ENCODE measurements at regions not wholly inside any gene's neighbourhood (a gene's known extent, or its start where the extent isn't known, plus 50 kb on each side); places are given as distances from the start of the nearest gene placed in this dataset.

- DNase-seq (ENCODE audit: extremely low spot score) = no peak
Observed at GRCh38 chr4:131531087-131531486, 1618.0 kb upstream of the PCDH10 start.

DNA sequence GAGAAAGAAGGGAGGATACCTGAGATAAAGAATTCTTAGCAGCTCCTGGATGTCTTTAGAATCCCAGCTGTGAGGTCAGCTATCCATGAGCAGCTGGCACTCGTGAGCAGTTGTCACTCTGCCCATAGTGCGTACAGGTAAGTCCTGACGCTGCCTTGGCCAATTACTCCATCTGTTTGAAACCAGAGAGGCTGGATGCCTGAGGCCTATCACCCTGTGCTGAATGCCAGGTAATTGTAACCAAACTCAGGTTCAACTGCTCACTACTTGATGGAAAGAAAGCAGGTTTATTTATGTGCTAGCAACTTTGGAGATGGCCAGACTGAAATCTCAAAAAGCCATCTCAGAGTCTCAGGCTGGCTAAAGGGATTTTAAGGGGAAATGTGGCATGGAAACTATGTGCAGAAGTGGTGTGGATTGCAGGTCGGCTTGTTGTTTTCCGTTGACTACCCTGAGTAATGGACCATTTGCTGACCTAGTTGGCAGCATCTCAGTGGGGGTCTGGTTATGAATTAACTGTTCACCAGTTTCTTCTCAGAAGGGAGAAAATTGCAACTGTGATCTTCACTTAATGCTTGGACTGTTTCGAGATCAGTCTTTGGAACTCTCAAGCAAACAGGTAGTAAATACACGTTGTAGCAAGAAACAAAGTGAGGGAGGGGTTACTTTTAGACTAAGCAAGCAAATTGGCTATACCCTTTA is 1614.0 kb upstream of the PCDH10 start:
- DNase-seq (ENCODE audit: extremely low spot score) = no peak

More at GRCh38 chr4:131531087-131531486, 1618.0 kb upstream of the PCDH10 start:
- TF ChIP-seq, protein P1, sequence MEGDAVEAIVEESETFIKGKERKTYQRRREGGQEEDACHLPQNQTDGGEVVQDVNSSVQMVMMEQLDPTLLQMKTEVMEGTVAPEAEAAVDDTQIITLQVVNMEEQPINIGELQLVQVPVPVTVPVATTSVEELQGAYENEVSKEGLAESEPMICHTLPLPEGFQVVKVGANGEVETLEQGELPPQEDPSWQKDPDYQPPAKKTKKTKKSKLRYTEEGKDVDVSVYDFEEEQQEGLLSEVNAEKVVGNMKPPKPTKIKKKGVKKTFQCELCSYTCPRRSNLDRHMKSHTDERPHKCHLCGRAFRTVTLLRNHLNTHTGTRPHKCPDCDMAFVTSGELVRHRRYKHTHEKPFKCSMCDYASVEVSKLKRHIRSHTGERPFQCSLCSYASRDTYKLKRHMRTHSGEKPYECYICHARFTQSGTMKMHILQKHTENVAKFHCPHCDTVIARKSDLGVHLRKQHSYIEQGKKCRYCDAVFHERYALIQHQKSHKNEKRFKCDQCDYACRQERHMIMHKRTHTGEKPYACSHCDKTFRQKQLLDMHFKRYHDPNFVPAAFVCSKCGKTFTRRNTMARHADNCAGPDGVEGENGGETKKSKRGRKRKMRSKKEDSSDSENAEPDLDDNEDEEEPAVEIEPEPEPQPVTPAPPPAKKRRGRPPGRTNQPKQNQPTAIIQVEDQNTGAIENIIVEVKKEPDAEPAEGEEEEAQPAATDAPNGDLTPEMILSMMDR (IDR thresholded peaks at IDR 0.05; ENCODE audit: control extremely low read depth, extremely low read depth, low read depth, missing control alignments) = no peak
- ChIA-PET CTCF (interaction anchor here (2.1 kb wide), 1 partner anchor 14 kb away, joined by 8 read pairs; no protein-coding TSS in a partner anchor), POLR2A (no interaction called here)

DNA sequence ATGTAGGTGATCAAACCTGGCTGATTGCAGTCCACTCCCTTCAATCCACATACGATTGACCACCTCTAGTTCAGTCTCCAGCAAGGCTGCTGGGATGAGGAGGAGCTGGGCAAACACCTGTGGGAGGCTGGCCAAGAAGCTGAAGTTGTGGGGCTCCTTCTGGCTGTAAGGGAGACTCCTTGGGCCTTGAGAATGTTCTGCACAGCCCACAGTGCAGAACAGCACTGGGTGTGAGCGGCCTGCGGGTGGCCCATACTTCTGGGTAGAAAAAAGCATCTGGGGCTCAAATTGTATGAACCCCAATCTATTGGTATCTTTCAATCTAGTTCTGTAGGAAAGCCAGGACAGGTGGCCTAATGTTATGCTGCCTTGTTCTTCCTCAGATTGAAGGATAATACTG is 1608.8 kb upstream of the PCDH10 start:
- POLR2A ChIA-PET = no interaction called here
- CTCF ChIA-PET = no interaction called here

More for the DNA sequence above, 1614.0 kb upstream of the PCDH10 start:
- TF ChIP-seq, protein P1 (IDR thresholded peaks at IDR 0.05; ENCODE audit: control extremely low read depth, extremely low read depth, low read depth, missing control alignments) = no peak
- CTCF ChIA-PET = interaction anchor here (1.0 to 1.8 kb wide), 3 partner anchors 13 to 23 kb away, joined by 3 to 5 read pairs (median 3); no protein-coding TSS in a partner anchor
- POLR2A ChIA-PET = no interaction called here

GRCh38 chr4:131547506-131547981 is 1601.5 kb upstream of the PCDH10 start:
- ChIA-PET CTCF (interaction anchor here (1.4 to 1.6 kb wide), 4 partner anchors 8 to 21 kb away, joined by 4 to 5 read pairs (median 4); no protein-coding TSS in a partner anchor), POLR2A (no interaction called here)
- no peak for DNase-seq (ENCODE audit: extremely low spot score)
- TF ChIP-seq, protein P1 (IDR thresholded peaks at IDR 0.05; ENCODE audit: control extremely low read depth, extremely low read depth, low read depth, missing control alignments) = no peak

More for the DNA sequence above, 1608.8 kb upstream of the PCDH10 start:
- DNase-seq (ENCODE audit: extremely low spot score) = no peak
- TF ChIP-seq, protein P1 (IDR thresholded peaks at IDR 0.05; ENCODE audit: control extremely low read depth, extremely low read depth, low read depth, missing control alignments) = no peak

- TF ChIP-seq, protein P1 (IDR thresholded peaks at IDR 0.05; ENCODE audit: control extremely low read depth, extremely low read depth, low read depth, missing control alignments) = no peak
- no peak for DNase-seq (ENCODE audit: extremely low spot score)
- CTCF ChIA-PET = no interaction called here
- POLR2A ChIA-PET = no interaction called here
Observed at GRCh38 chr4:131551306-131551705, 1597.8 kb upstream of the PCDH10 start.

DNA sequence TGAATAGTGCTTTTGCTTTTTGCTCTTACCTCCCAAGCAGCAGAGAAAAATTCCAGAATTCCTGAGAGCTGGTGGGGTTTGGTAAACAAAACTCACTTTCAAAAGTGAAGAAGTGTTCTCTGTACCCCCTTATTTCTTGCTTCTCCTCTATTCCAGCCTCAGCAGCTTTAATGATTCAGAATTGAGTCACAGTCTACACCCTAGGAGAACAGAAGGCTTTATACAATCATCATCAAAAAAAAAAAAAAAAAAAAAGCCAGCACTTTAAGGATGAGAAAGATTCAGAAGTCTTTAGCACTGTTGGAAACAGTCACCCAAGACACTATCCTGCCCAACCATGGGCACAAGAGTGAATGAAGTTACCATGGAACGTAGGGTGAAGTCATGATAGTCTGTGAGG is 1583.1 kb upstream of the PCDH10 start:
- ChIA-PET CTCF (no interaction called here), POLR2A (no interaction called here)
- DNase-seq (ENCODE audit: extremely low spot score) = no peak
- TF ChIP-seq, protein P1 (IDR thresholded peaks at IDR 0.05; ENCODE audit: control extremely low read depth, extremely low read depth, low read depth, missing control alignments) = no peak

Data from GM10248 (cell line).